GM23338 (cell line): ENCODE measurements at regions not wholly inside any gene's neighbourhood (a gene's known extent, or its start where the extent isn't known, plus 50 kb on each side); places are given as distances from the start of the nearest gene placed in this dataset.

Experiments
- CTCF ChIP-seq, 2 experiments: fragments of 200-600 bp in 1 of 2; sonication (generic) in 1 of 2; conservative IDR thresholded peaks; 2 replicates each; pipeline versions ENCODE4 v1.5.1 to v1.6.1; 2016 to 2017; ENCODE audit warnings: antibody characterized with exemption in 2 of 2, low read depth in 2 of 2, mild to moderate bottlenecking in 2 of 2, moderate library complexity in 1 of 2
- EZH2 ChIP-seq: fragments of 200-600 bp; sonication (generic); IDR thresholded peaks from one replicate; pipeline ENCODE4 v1.8.0; 2017; ENCODE audit warnings: antibody characterized with exemption, mild to moderate bottlenecking, low read depth; ENCODE audit not compliant: unreplicated experiment
- JUNB ChIP-seq: IDR thresholded peaks from one replicate; pipeline ENCODE4 v1.6.1; 2016; ENCODE audit warnings: antibody characterized with exemption; ENCODE audit not compliant: unreplicated experiment
- POLR2AphosphoS5 ChIP-seq: IDR thresholded peaks from 2 replicates; pipeline ENCODE4 v1.6.1; 2016; ENCODE audit warnings: antibody characterized with exemption, low read depth
- REST ChIP-seq: IDR thresholded peaks from one replicate; pipeline ENCODE4 v1.6.1; 2018; ENCODE audit warnings: antibody characterized with exemption; ENCODE audit not compliant: unreplicated experiment
- ZNF114 ChIP-seq: fragments of 250-450 bp; sonication (Bioruptor Pico); IDR thresholded peaks from 2 replicates; pipeline ENCODE4 v1.5.0; 2020; ENCODE audit warnings: mild to moderate bottlenecking, moderate library complexity

- TF ChIP-seq CTCF (conservative IDR thresholded peaks at IDR 0.05; ENCODE audit: low read depth in 2 of 2) (no peak), EZH2 (no peak), JUNB (no peak), POLR2AphosphoS5 (no peak), ZNF114 (CRISPR knock-in tag) (no peak), REST (no peak)
Observed at GRCh38 chrX:102063445-102064074, 61.9 kb upstream of the TCEAL2 start.
